Left ventricle myocardium inferior (tissue), 1 donor: ENCODE measurements at regions not wholly inside any gene's neighbourhood (a gene's known extent, or its start where the extent isn't known, plus 50 kb on each side); places are given as distances from the start of the nearest gene placed in this dataset.

ENCODE experiments used
- DNase-seq: peaks from one replicate; pipeline ENCODE4 v3.0.0-alpha.2; 2020
- H3K27ac ChIP-seq: fragments of 200-600 bp; replicated peaks from 2 replicates; pipeline ENCODE4 v1.8.0; 2021
- H3K27me3 ChIP-seq: fragments of 200-600 bp; 2 replicates; pipeline ENCODE4 v1.8.0; 2021; ENCODE audit warnings: low read depth
- H3K36me3 ChIP-seq: fragments of 200-600 bp; 2 replicates; pipeline ENCODE4 v1.8.0; 2021
- H3K4me1 ChIP-seq: fragments of 200-600 bp; 2 replicates; pipeline ENCODE4 v1.8.0; 2021
- H3K4me3 ChIP-seq: fragments of 200-600 bp; 2 replicates; pipeline ENCODE4 v1.8.0; 2021; ENCODE audit warnings: mild to moderate bottlenecking, moderate library complexity
- H3K9me3 ChIP-seq: fragments of 200-600 bp; replicated peaks from 2 replicates; pipeline ENCODE4 v1.8.0; 2021
- CTCF ChIP-seq: fragments of 200-600 bp; IDR thresholded peaks from 2 replicates; pipeline ENCODE4 v1.8.0; 2021; ENCODE audit warnings: antibody characterized with exemption, mild to moderate bottlenecking, borderline replicate concordance
- intact Hi-C: fragments of 100-400 bp; cut with micrococcal nuclease; formaldehyde crosslinking; loops from one replicate; pipeline ENCODE4 v1.11.0; 2022
- donor health status: DM: no; HTN: yes; CAD: no; lungs with severe emphysema.

GRCh38 chr12:89279499-89279898, 72.8 kb downstream of the DUSP6 start:
- no peak for TF ChIP-seq CTCF
- H3K9me3 ChIP-seq: no peaks in the 10 kb centered on the region

GRCh38 chr12:89278862-89279261, 73.4 kb downstream of the DUSP6 start:
- Histone ChIP-seq H3K9me3 (no peaks in the 10 kb centered on the region), H3K27ac (peak overlapping the region; percentile 37), H3K4me3 (no peak overlapping the region), H3K27me3 (no peaks in the 10 kb centered on the region), H3K36me3 (no peaks in the 10 kb centered on the region), H3K4me1 (peaks cover 22% of the 10 kb centered on the region)
- no peak for TF ChIP-seq CTCF
- no peak for DNase-seq
- intact Hi-C loops: no loop called here

More at GRCh38 chr12:89279499-89279898, 72.8 kb downstream of the DUSP6 start:
- DNase-seq: no peak
- Histone ChIP-seq H3K4me1 (peaks cover 22% of the 10 kb centered on the region), H3K36me3 (no peaks in the 10 kb centered on the region), H3K4me3 (no peak overlapping the region), H3K27ac (no peak overlapping the region), H3K27me3 (no peaks in the 10 kb centered on the region)
- intact Hi-C loops: no loop called here

GRCh38 chr12:89278169-89278568, 74.1 kb downstream of the DUSP6 start:
- no peak for TF ChIP-seq CTCF
- Histone ChIP-seq H3K4me3 (no peak overlapping the region), H3K9me3 (no peaks in the 10 kb centered on the region), H3K27me3 (no peaks in the 10 kb centered on the region), H3K4me1 (peaks cover 22% of the 10 kb centered on the region), H3K27ac (peak overlapping the region; percentile 37), H3K36me3 (no peaks in the 10 kb centered on the region)
- DNase-seq: no peak
- intact Hi-C loops: no loop called here

DNA sequence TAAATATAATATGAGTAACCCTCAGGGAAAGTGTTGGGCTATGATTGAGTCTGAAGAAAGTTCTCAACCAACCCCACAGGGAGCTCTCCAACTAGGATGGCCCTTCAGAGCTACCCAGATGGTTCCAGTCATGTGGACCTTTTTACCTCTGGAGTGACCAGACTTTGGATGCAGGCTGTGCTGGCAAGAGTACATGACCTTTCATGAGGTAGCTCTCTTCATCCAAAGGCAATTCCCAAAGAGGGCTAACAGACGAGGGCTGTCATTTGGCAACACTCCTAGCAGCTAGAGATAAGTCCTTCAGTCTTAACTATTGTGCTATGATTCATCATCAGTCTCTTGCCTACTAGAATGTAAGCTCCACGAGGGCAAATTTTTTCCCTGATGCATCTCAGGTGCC, 75.4 kb downstream of the DUSP6 start:
- Histone ChIP-seq H3K36me3 (no peaks in the 10 kb centered on the region), H3K4me1 (peaks cover 18% of the 10 kb centered on the region), H3K9me3 (no peaks in the 10 kb centered on the region), H3K4me3 (no peak overlapping the region), H3K27me3 (no peaks in the 10 kb centered on the region), H3K27ac (no peak overlapping the region)
- peak; percentile 29 for DNase-seq
- TF ChIP-seq CTCF: no peak
- intact Hi-C loops: no loop called here

- H3K27me3 ChIP-seq: no peaks in the 10 kb centered on the region
- H3K4me1 ChIP-seq: peaks cover 7% of the 10 kb centered on the region
- no peak for DNase-seq
- peaks cover 5% of the 10 kb centered on the region for H3K9me3 ChIP-seq
- no peak overlapping the region for H3K27ac ChIP-seq
- intact Hi-C loops: no loop called here
- H3K4me3 ChIP-seq: no peak overlapping the region
- no peaks in the 10 kb centered on the region for H3K36me3 ChIP-seq
- no peak for TF ChIP-seq CTCF
Observed at GRCh38 chr12:89273525-89273924, 78.8 kb downstream of the DUSP6 start.

GRCh38 chr12:89270548-89270947, 81.8 kb downstream of the DUSP6 start:
- H3K27ac ChIP-seq: no peak overlapping the region
- no peak overlapping the region for H3K4me3 ChIP-seq
- no peaks in the 10 kb centered on the region for H3K27me3 ChIP-seq
- DNase-seq: no peak
- no peak for TF ChIP-seq CTCF
- H3K4me1 ChIP-seq: no peaks in the 10 kb centered on the region
- intact Hi-C loops: no loop called here
- H3K9me3 ChIP-seq: peaks cover 5% of the 10 kb centered on the region
- no peaks in the 10 kb centered on the region for H3K36me3 ChIP-seq
